GM12878 (cell line): ENCODE measurements at regions not wholly inside any gene's neighbourhood (a gene's known extent, or its start where the extent isn't known, plus 50 kb on each side); places are given as distances from the start of the nearest gene placed in this dataset.

ENCODE experiments used
- ATAC-seq: fragments of 200-7000 bp; cut with Tn5 transposase; 3 replicates; pipeline ENCODE4 v1.9.1; 2020; ENCODE audit warnings: mild to moderate bottlenecking, moderate library complexity
- BruUV-seq: library from RNA; stranded (reverse); fragments of 400-500 nt; replicated peaks from 2 replicates; lab custom pipeline; 2021; lab: Mats Ljungman, UMichigan
- CTCF ChIA-PET: fragments of 300-600 bp; sonication (Branson Sonifier 250); formaldehyde crosslinking; extraction: SDS; loops from one replicate; lab custom pipeline; 2021; ENCODE audit warnings: inconsistent platforms; lab: Yijun Ruan, JAX
- POLR2A ChIA-PET: fragments of 350-600 bp; formaldehyde crosslinking; extraction: SDS; loops from one replicate; lab custom pipeline; 2021; ENCODE audit warnings: inconsistent platforms; lab: Charles Lee
- RAD21 ChIA-PET: fragments of 300-600 bp; sonication (Branson Sonifier 250); formaldehyde crosslinking; loops from one replicate; lab custom pipeline; 2023; ENCODE audit warnings: antibody characterized with exemption; ENCODE audit not compliant: unreplicated experiment; lab: Charles Lee
- SMC1A ChIA-PET: fragments of 300-600 bp; sonication (Branson Sonifier 250); formaldehyde crosslinking; loops from one replicate; lab custom pipeline; 2023; ENCODE audit not compliant: unreplicated experiment, uncharacterized antibody; lab: Charles Lee
- DNase-seq: peaks from one replicate; pipeline ENCODE4 v3.0.0-alpha.2; 2011; ENCODE audit warnings: low read depth, low spot score
- FAIRE-seq: peaks from 3 replicates; lab custom pipeline; 2011; peaks lifted over from hg19 to GRCh38; lab: Jason Lieb, UNC
- H2AFZ ChIP-seq: 2 replicates; pipeline ENCODE4 v1.6.0; 2011; ENCODE audit warnings: low read depth, low read length, control low read depth; ENCODE audit not compliant: control insufficient read depth
- H3K27ac ChIP-seq: 2 replicates; pipeline ENCODE4 v1.5.1; 2011; ENCODE audit warnings: control low read depth; ENCODE audit not compliant: control insufficient read depth, insufficient read depth
- H3K27me3 ChIP-seq, 2 experiments: replicated peaks in 1 of 2; 2 replicates each; pipeline versions ENCODE4 v1.6.0 to v1.6.1; 2011; ENCODE audit warnings: low read length in 1 of 2; ENCODE audit not compliant: control insufficient read depth in 2 of 2, insufficient read depth in 2 of 2
- H3K36me3 ChIP-seq, 2 experiments: 2 replicates each; pipeline ENCODE4 v1.5.1; 2011; ENCODE audit warnings: low read length in 1 of 2; ENCODE audit not compliant: control insufficient read depth in 2 of 2, insufficient read depth in 2 of 2
- H3K4me1 ChIP-seq: 2 replicates; pipeline ENCODE4 v1.6.1; 2011; ENCODE audit warnings: mild to moderate bottlenecking, low read length, moderate library complexity, mixed read lengths; ENCODE audit not compliant: control insufficient read depth, insufficient read depth
- H3K4me2 ChIP-seq: 2 replicates; pipeline ENCODE4 v1.6.0; 2011; ENCODE audit warnings: control low read depth; ENCODE audit not compliant: control insufficient read depth, insufficient read depth
- H3K4me3 ChIP-seq: fragments of 200-600 bp; sonication (generic); 2 replicates; pipeline ENCODE4 v1.5.1; 2016
- H3K79me2 ChIP-seq: 2 replicates; pipeline ENCODE4 v1.6.0; 2011; ENCODE audit warnings: low read length; ENCODE audit not compliant: control insufficient read depth, insufficient read depth
- H3K9ac ChIP-seq: 2 replicates; pipeline ENCODE4 v1.8.0; 2011; ENCODE audit warnings: low read length, control low read depth, mixed read lengths; ENCODE audit not compliant: control insufficient read depth, insufficient read depth
- H3K9me3 ChIP-seq: replicated peaks from 3 replicates; pipeline ENCODE4 v1.5.1; 2011; ENCODE audit warnings: mild to moderate bottlenecking, low read length; ENCODE audit not compliant: control insufficient read depth, insufficient read depth
- H4K20me1 ChIP-seq: 2 replicates; pipeline ENCODE4 v1.6.0; 2011; ENCODE audit not compliant: control insufficient read depth, insufficient read depth
- BCL11A ChIP-seq: IDR thresholded peaks from 2 replicates; pipeline ENCODE4 v1.6.1; 2011; ENCODE audit warnings: low read depth, low read length
- EGR1 ChIP-seq, 2 experiments: IDR thresholded peaks; 1 replicate in 1 of 2; 2 replicates in 1 of 2; pipeline ENCODE4 v1.6.1; 2011 to 2012; ENCODE audit warnings: low read depth in 2 of 2, low read length in 2 of 2, borderline replicate concordance in 1 of 2, mild to moderate bottlenecking in 1 of 2, moderate library complexity in 1 of 2
- FOXK2 ChIP-seq: fragments of 450-650 bp; IDR thresholded peaks from 2 replicates; pipeline ENCODE4 v1.6.1; 2017; ENCODE audit warnings: mild to moderate bottlenecking, moderate library complexity
- GATAD2B ChIP-seq: fragments of 450-650 bp; conservative IDR thresholded peaks from 2 replicates; pipeline ENCODE4 v1.6.1; 2017; ENCODE audit warnings: low read depth, mild to moderate bottlenecking, moderate library complexity
- HDAC6 ChIP-seq: fragments of 200-600 bp; sonication (generic); IDR thresholded peaks from one replicate; pipeline ENCODE4 v1.8.0; 2017; ENCODE audit warnings: antibody characterized with exemption; ENCODE audit not compliant: unreplicated experiment
- IRF4 ChIP-seq: IDR thresholded peaks from 2 replicates; pipeline ENCODE4 v1.6.1; 2011; ENCODE audit warnings: low read depth, low read length
- KLF5 ChIP-seq: fragments of 450-650 bp; IDR thresholded peaks from 2 replicates; pipeline ENCODE4 v1.6.1; 2014; ENCODE audit warnings: mild to moderate bottlenecking; ENCODE audit not compliant: partially characterized antibody
- NFXL1 ChIP-seq: fragments of 450-650 bp; IDR thresholded peaks from 2 replicates; pipeline ENCODE4 v1.6.1; 2017; ENCODE audit warnings: antibody characterized with exemption, mild to moderate bottlenecking, borderline replicate concordance
- PRDM15 ChIP-seq: fragments of 450-650 bp; formaldehyde crosslinking; IDR thresholded peaks from 2 replicates; pipeline ENCODE4 v1.4.0; 2020; ENCODE audit warnings: mild to moderate bottlenecking, moderate library complexity
- RAD21 ChIP-seq: IDR thresholded peaks from 2 replicates; pipeline ENCODE4 v1.6.1; 2011; ENCODE audit warnings: mild to moderate bottlenecking, low read depth, low read length, moderate library complexity; ENCODE audit not compliant: insufficient read depth
- RAD51 ChIP-seq: fragments of 450-650 bp; IDR thresholded peaks from 2 replicates; pipeline ENCODE4 v1.6.1; 2016; ENCODE audit warnings: moderate library complexity, mild to moderate bottlenecking, inconsistent platforms
- SRF ChIP-seq, 2 experiments: IDR thresholded peaks; 2 replicates each; pipeline ENCODE4 v1.6.1; 2011; ENCODE audit warnings: low read depth in 2 of 2, low read length in 2 of 2, mild to moderate bottlenecking in 1 of 2, moderate library complexity in 1 of 2
- TCF7 ChIP-seq: IDR thresholded peaks from 2 replicates; pipeline ENCODE4 v1.6.1; 2014; ENCODE audit warnings: antibody characterized with exemption, borderline replicate concordance
- ZBED1 ChIP-seq: IDR thresholded peaks from 2 replicates; pipeline ENCODE4 v1.6.1; 2016; ENCODE audit warnings: borderline replicate concordance
- ZNF24 ChIP-seq: fragments of 450-650 bp; IDR thresholded peaks from 2 replicates; pipeline ENCODE4 v1.6.1; 2017; ENCODE audit warnings: antibody characterized with exemption, mild to moderate bottlenecking
- ZSCAN29 ChIP-seq: fragments of 450-650 bp; IDR thresholded peaks from 2 replicates; pipeline ENCODE4 v1.6.1; 2017; ENCODE audit warnings: mild to moderate bottlenecking, moderate library complexity
- WGBS: methylation state at CpG from one replicate; pipeline ENCODE4 v1.1.6; 2016; ENCODE audit warnings: low lambda C conversion rate; ENCODE audit not compliant: insufficient replicate concordance, insufficient coverage; ENCODE audit errors: missing lambda C conversion rate; 5-methylcytosine and 5-hydroxymethylcytosine counted together
- in situ Hi-C: fragments of 300-500 bp; cut with MboI; formaldehyde crosslinking; loops from 9 replicates; pipeline ENCODE4 v1.14.3; 2018; ENCODE audit warnings: mixed read lengths
- intact Hi-C: fragments of 100-400 bp; cut with micrococcal nuclease; formaldehyde crosslinking; loops from one replicate; pipeline ENCODE4 v1.14.2; 2022; ENCODE audit not compliant: unreplicated experiment

GRCh38 chr10:90328896-90329295, 528.9 kb downstream of the HTR7 start:
- Histone ChIP-seq H3K36me3 (no peaks in the 10 kb centered on the region), H3K4me2 (no peak overlapping the region), H4K20me1 (no peaks in the 10 kb centered on the region), H3K4me1 (no peaks in the 10 kb centered on the region), H2AFZ (no peak overlapping the region), H3K9me3 (no peaks in the 10 kb centered on the region), H3K27ac (no peak overlapping the region), H3K27me3 (no peaks in the 10 kb centered on the region), H3K79me2 (no peaks in the 10 kb centered on the region), H3K9ac (no peak overlapping the region), H3K4me3 (no peak overlapping the region)
- ChIA-PET POLR2A (no interaction called here), SMC1A (no interaction called here), RAD21 (no interaction called here), CTCF (no interaction called here)
- intact Hi-C loops: no loop called here
- TF ChIP-seq ZSCAN29 (no peak), EGR1 (IDR thresholded peaks at IDR 0.05; ENCODE audit: borderline replicate concordance in 1 of 2, low read depth in 2 of 2, low read length in 2 of 2) (no peak), TCF7 (no peak), PRDM15 (no peak), GATAD2B (no peak), HDAC6 (no peak), KLF5 (no peak), FOXK2 (no peak), IRF4 (no peak), ZNF24 (no peak), NFXL1 (no peak), BCL11A (no peak), SRF (IDR thresholded peaks at IDR 0.05; ENCODE audit: low read depth in 2 of 2, low read length in 2 of 2) (no peak), ZBED1 (no peak), RAD21 (no peak), RAD51 (no peak)
- DNase-seq (no peak), ATAC-seq (no peak), FAIRE-seq (no peak)
- BruUV-seq: no TSS peak
- 44% methylated on average over 1 of the region's 1 CpG for WGBS
- in situ Hi-C loops: no loop called here
